ENCODE measurements at regions not wholly inside any gene's neighbourhood (a gene's known extent, or its start where the extent isn't known, plus 50 kb on each side); places are given as distances from the start of the nearest gene placed in this dataset.

DNA sequence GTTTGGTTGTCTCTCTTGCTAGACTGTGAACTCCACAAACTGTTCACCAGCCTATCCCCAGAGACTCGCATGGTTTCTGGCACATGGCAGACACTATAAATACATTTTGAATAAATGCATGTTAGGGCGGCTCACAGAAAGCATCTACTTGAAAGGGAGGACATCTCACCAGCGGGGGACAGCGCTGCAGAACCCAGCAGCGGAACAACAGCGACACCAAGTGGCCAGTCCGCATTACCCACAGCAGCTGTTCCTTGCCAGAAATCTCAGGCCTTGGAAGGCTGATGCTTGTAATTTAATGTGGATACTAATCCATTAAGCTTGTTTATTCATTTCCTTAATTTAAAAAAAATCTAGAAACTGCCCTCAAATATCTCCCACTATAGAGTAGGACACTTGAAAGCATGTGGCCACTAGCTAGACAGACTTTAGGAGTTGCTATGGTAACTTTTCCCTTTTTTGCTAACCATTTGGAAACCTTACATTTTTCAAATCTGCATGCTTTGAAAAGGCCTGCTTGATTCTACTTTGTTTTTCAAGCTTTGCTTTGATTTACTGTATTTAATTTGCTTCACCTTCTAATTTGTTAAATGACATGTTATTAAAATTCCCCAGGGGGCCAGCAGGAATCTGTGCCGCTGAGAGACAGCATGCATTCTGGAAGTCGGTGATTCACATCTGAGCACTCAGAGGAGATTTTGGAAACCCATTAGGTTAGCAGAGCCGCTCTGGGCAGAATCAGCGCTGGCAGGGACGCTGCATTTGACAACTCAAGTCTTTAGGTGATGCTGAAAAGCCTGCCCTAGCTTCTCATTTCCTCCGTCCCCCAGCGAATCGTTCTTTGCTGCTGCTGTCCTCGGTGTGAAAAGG is 63.5 kb upstream of the SSX2IP start:
- H3K4me3 ChIP-seq: no peak overlapping the region
- peak; percentile 86 for DNase-seq
- H3K36me3 ChIP-seq: no peaks in the 10 kb centered on the region
- H3K4me1 ChIP-seq: peaks cover 0 to 2% (median 0%) of the 10 kb centered on the region in 6 donors
- intact Hi-C loops (cut with DNase I; ENCODE audit: low total_unique reads): loop anchor here (5.0 to 10.0 kb wide), 2 partner anchors 319 to 821 kb away; no protein-coding TSS in a partner anchor
- H3K27me3 ChIP-seq (replicated peaks in 1 of 7): peaks cover 0 to 12% (median 0%) of the 10 kb centered on the region in 7 donors
- WGBS, 5 donors: 44 to 51% (median 49%) methylated on average over 16 of the region's 16 CpGs
- no peak overlapping the region for H3K27ac ChIP-seq
- no peak for TF ChIP-seq POLR2A (IDR thresholded peaks at IDR 0.05)
- TF ChIP-seq, protein P1, sequence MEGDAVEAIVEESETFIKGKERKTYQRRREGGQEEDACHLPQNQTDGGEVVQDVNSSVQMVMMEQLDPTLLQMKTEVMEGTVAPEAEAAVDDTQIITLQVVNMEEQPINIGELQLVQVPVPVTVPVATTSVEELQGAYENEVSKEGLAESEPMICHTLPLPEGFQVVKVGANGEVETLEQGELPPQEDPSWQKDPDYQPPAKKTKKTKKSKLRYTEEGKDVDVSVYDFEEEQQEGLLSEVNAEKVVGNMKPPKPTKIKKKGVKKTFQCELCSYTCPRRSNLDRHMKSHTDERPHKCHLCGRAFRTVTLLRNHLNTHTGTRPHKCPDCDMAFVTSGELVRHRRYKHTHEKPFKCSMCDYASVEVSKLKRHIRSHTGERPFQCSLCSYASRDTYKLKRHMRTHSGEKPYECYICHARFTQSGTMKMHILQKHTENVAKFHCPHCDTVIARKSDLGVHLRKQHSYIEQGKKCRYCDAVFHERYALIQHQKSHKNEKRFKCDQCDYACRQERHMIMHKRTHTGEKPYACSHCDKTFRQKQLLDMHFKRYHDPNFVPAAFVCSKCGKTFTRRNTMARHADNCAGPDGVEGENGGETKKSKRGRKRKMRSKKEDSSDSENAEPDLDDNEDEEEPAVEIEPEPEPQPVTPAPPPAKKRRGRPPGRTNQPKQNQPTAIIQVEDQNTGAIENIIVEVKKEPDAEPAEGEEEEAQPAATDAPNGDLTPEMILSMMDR (IDR thresholded peaks at IDR 0.05 in 8 of 11, conservative IDR thresholded peaks at IDR 0.05 in 3 of 11): peak; percentile 68 to 92 (median 81)
- no peaks in the 10 kb centered on the region for H3K9me3 ChIP-seq

DNA sequence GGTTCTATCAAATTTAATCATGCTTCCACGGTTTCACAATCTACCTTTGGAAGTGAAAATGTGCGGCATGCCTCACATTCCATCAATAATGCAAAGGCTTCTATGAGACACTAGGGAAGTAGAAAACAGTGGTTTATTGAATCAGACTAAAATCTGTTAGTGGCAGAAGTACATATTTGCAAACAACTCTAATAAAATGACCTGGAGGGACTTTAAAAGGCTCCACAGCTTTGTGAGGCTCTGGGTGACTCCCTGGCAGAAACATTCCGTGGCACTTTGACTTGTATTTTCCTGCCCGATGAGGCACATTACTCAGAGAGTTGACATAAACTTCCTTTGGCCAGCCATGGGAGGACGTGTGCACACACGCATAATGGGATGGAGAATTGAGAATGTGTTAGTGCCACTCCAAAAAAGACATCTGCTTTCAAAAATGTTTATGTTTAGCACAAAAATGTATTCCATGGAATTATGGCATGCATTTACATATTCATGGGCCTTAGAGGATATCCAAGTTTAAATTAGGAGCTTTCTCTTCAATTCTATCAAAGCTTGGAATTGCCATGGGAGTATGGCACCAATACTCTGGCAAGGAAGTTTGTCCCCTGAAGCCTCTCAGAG is 60.0 kb upstream of the SSX2IP start:
- 51 to 65% (median 54%) methylated on average over 6 of the region's 6 CpGs for WGBS, 5 donors
- intact Hi-C loops (cut with DNase I; ENCODE audit: low total_unique reads): loop anchor here (5.0 to 10.0 kb wide), 2 partner anchors 315 to 818 kb away; no protein-coding TSS in a partner anchor

DNA sequence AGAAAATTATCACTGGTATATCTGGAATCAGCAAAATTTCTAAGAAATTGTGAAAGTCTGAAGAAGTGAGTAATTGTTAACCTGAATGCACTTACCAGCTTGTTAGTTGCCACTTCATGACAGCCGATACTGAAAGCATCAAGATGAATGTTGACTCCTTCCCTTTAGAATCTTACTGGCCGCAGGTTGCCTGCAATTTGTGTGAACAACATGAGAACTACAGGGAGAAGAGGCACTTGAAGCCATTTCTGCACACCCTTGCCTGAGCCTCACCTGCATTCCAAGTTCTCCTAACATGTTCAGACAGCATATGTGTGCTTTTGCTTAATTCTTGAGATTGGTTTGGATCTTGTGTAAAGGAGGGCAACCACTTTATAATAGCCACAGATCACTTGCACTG is 59.2 kb upstream of the SSX2IP start:
- intact Hi-C loops (cut with DNase I; ENCODE audit: low total_unique reads): no loop called here
- Histone ChIP-seq H3K4me1 (no peaks in the 10 kb centered on the region), H3K36me3 (no peaks in the 10 kb centered on the region), H3K27me3 (replicated peaks in 1 of 7) (peaks cover 0 to 12% (median 0%) of the 10 kb centered on the region in 7 donors), H3K27ac (no peak overlapping the region), H3K9me3 (no peaks in the 10 kb centered on the region), H3K4me3 (no peak overlapping the region)
- TF ChIP-seq, protein P1 (IDR thresholded peaks at IDR 0.05 in 8 of 11, conservative IDR thresholded peaks at IDR 0.05 in 3 of 11): no peak
- TF ChIP-seq POLR2AphosphoS5 (IDR thresholded peaks at IDR 0.05) (no peak), POLR2A (IDR thresholded peaks at IDR 0.05) (no peak)
- WGBS, 5 donors: 65 to 85% (median 79%) methylated on average over 2 of the region's 2 CpGs
- DNase-seq: no peak

More for the DNA sequence above, 60.0 kb upstream of the SSX2IP start:
- Histone ChIP-seq H3K4me3 (no peak overlapping the region), H3K9me3 (no peaks in the 10 kb centered on the region), H3K27ac (no peak overlapping the region), H3K36me3 (no peaks in the 10 kb centered on the region), H3K27me3 (replicated peaks in 1 of 7) (peaks cover 0 to 12% (median 0%) of the 10 kb centered on the region in 7 donors), H3K4me1 (no peaks in the 10 kb centered on the region)
- no peak for TF ChIP-seq POLR2AphosphoS5 (IDR thresholded peaks at IDR 0.05)
- TF ChIP-seq, protein P1 (IDR thresholded peaks at IDR 0.05 in 8 of 11, conservative IDR thresholded peaks at IDR 0.05 in 3 of 11): no peak
- TF ChIP-seq POLR2A (IDR thresholded peaks at IDR 0.05): no peak
- no peak for DNase-seq

DNA sequence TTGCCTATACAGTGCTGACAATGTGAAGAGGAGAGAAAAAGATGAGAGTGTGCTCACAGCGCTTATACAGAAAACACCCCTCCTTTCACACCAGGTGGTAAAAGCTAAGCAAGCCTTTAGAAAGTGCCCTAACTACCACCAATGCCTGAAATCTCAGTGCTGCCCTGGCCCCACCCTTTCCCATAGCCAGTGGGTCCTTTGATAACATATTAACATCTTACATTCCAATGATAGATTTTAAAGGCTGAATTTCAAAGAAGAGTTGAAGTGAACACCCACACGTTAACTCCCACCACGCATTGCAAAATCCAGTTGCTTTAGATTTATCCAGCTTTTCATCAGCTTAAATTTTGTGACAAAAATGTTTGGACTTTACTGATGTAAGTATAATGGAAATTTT is 58.1 kb upstream of the SSX2IP start:
- Histone ChIP-seq H3K9me3 (no peaks in the 10 kb centered on the region), H3K36me3 (no peaks in the 10 kb centered on the region), H3K27ac (no peak overlapping the region), H3K4me3 (no peak overlapping the region), H3K4me1 (no peaks in the 10 kb centered on the region), H3K27me3 (replicated peaks in 1 of 7) (peaks cover 0 to 12% (median 0%) of the 10 kb centered on the region in 7 donors)
- intact Hi-C loops (cut with DNase I; ENCODE audit: low total_unique reads): no loop called here
- WGBS, 5 donors: 83 to 95% (median 90%) methylated on average over 3 of the region's 3 CpGs
- TF ChIP-seq, protein P1 (IDR thresholded peaks at IDR 0.05 in 8 of 11, conservative IDR thresholded peaks at IDR 0.05 in 3 of 11): no peak
- TF ChIP-seq POLR2A (IDR thresholded peaks at IDR 0.05) (no peak), POLR2AphosphoS5 (IDR thresholded peaks at IDR 0.05) (no peak)
- DNase-seq: no peak
